ENCODE measurements at regions not wholly inside any gene's neighbourhood (a gene's known extent, or its start where the extent isn't known, plus 50 kb on each side); places are given as distances from the start of the nearest gene placed in this dataset.

DNA sequence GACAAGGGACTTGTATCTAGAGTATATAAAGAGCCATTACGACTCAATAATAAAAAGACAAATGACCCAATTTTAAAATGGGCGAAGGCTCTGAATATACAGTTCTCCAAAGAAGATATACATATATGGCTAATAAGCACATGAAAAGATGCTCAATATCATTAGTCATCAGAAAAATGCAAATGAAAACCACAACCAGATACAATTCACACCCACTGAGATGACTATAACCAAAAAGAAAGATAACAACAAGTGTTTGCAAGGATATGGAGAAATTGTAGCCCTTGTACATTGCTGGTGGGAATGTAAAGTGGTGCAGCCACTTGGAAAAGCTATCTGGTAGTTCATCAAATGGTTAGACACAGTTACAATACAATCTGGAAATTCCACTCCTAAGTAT, 96.3 kb downstream of the TRIM29 start:
- ATAC-seq (no peak), FAIRE-seq (no peak), DNase-seq (ENCODE audit: low spot score) (no peak)
- no peaks in the 10 kb centered on the region; a peak in 1 of 5 replicates for H3K27me3 ChIP-seq (ENCODE audit: control insufficient read depth in 1 of 2, insufficient read depth in 2 of 2, low read length in 2 of 2)
- in situ Hi-C loops (cut with HindIII; ENCODE audit: extremely low pct_ligation_motif_present, low pct_unique_long_range_greater_than_20kb) (no loop called here), intact Hi-C loops (cut with micrococcal nuclease; ENCODE audit: unreplicated experiment) (no loop called here)
- H3K27ac ChIP-seq (ENCODE audit: extremely low read length, insufficient read depth, low read length): no peak overlapping the region
- BruUV-seq (replicated peaks): no TSS peak
- no peaks in the 10 kb centered on the region for H3K4me1 ChIP-seq (ENCODE audit: insufficient read depth, low read length)
- H3K9me3 ChIP-seq (ENCODE audit: low read length): no peaks in the 10 kb centered on the region
- H3K9ac ChIP-seq (ENCODE audit: insufficient read depth, low read depth, low read length): no peak overlapping the region
- ChIA-PET POLR2A (no interaction called here), CTCF (ENCODE audit: low intra/inter-chr PET ratio, low total read pairs) (no interaction called here)
- no peaks in the 10 kb centered on the region for H4K20me1 ChIP-seq (ENCODE audit: insufficient read depth, low read length)
- WGBS (ENCODE audit: low lambda C conversion rate): 4% methylated on average over 2 of the region's 2 CpGs
- no peaks in the 10 kb centered on the region for H3K36me3 ChIP-seq (replicated peaks in 1 of 2; ENCODE audit: control insufficient read depth in 1 of 2, insufficient read depth in 2 of 2, low read length in 2 of 2)
- H3K4me2 ChIP-seq (ENCODE audit: low read depth, low read length): no peak overlapping the region
- H3K79me2 ChIP-seq (ENCODE audit: insufficient read depth, low read length): no peaks in the 10 kb centered on the region
- TF ChIP-seq ZC3H4 (CRISPR knock-in tag; IDR thresholded peaks at IDR 0.05; ENCODE audit: borderline replicate concordance) (no peak), MAFK (conservative IDR thresholded peaks at IDR 0.05 in 1 of 2, IDR thresholded peaks at IDR 0.05 in 1 of 2; ENCODE audit: low read length in 2 of 2) (peak; percentile 23 to 45; a peak in 3 of 4 replicates)
- no peak overlapping the region for H3K4me3 ChIP-seq (replicated peaks in 1 of 3; ENCODE audit: insufficient read depth in 1 of 3, low read depth in 2 of 3, low read length in 3 of 3)
- H2AFZ ChIP-seq (ENCODE audit: low read length): no peak overlapping the region

DNA sequence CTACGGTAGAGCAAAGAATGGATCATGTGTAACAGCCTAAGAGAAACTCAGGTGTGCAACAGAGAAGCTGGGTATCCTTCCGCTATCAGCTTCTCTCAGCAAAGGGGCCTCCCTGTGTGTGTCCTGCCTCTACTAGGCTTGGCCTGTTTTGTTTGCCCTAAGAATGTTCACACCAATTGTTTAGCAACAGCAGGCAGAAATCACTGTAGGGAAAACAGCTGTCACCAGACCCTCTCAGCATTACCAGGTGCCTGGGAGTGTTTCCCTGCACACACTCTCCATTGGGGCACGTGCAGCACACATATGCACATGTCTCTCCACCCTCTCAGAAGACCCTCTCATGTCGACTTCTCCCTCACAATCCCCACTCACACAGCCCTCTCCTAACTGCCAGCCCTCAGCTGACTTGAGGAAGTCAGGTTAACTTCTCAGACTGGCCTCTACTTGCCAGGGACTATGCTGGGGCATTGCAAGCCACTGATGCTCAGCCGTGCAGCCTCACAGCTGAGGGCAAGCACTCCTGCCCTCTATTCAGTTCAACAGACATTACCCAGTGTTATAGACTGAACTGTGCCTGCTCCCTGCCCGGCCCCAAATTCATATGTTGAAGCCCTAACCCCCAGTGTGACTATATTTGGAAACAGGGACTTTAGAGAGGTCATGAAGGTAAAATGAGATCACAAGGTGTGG, 97.6 kb downstream of the TRIM29 start:
- H3K9ac ChIP-seq (ENCODE audit: insufficient read depth, low read depth, low read length): no peak overlapping the region
- H3K79me2 ChIP-seq (ENCODE audit: insufficient read depth, low read length): no peaks in the 10 kb centered on the region
- ATAC-seq: no peak
- CTCF ChIA-PET (ENCODE audit: low intra/inter-chr PET ratio, low total read pairs): no interaction called here
- in situ Hi-C loops (cut with HindIII; ENCODE audit: extremely low pct_ligation_motif_present, low pct_unique_long_range_greater_than_20kb): no loop called here
- no peak for TF ChIP-seq ZNF383 (CRISPR knock-in tag; IDR thresholded peaks at IDR 0.05; ENCODE audit: borderline replicate concordance)
- TF ChIP-seq, protein P1, sequence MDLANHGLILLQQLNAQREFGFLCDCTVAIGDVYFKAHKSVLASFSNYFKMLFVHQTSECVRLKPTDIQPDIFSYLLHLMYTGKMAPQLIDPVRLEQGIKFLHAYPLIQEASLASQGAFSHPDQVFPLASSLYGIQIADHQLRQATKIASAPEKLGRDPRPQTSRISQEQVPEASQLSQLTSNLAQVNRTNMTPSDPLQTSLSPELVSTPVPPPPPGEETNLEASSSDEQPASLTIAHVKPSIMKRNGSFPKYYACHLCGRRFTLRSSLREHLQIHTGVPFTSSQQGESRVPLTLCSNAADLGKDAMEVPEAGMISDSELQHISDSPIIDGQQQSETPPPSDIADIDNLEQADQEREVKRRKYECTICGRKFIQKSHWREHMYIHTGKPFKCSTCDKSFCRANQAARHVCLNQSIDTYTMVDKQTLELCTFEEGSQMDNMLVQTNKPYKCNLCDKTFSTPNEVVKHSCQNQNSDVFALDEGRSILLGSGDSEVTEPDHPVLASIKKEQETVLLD (CRISPR knock-in tag; IDR thresholded peaks at IDR 0.05; ENCODE audit: low read depth): no peak
- TF ChIP-seq ZNF557 (CRISPR knock-in tag; IDR thresholded peaks at IDR 0.05): no peak
- TF ChIP-seq MTA3 (CRISPR knock-in tag; IDR thresholded peaks at IDR 0.05): no peak
- no peak for TF ChIP-seq SOX13 (IDR thresholded peaks at IDR 0.05)
- no peak for TF ChIP-seq SOX13 (CRISPR knock-in tag; conservative IDR thresholded peaks at IDR 0.05 in 1 of 2, IDR thresholded peaks at IDR 0.05 in 1 of 2)
- TF ChIP-seq STAG1 (CRISPR knock-in tag; IDR thresholded peaks at IDR 0.05): no peak
- TF ChIP-seq, protein P2, sequence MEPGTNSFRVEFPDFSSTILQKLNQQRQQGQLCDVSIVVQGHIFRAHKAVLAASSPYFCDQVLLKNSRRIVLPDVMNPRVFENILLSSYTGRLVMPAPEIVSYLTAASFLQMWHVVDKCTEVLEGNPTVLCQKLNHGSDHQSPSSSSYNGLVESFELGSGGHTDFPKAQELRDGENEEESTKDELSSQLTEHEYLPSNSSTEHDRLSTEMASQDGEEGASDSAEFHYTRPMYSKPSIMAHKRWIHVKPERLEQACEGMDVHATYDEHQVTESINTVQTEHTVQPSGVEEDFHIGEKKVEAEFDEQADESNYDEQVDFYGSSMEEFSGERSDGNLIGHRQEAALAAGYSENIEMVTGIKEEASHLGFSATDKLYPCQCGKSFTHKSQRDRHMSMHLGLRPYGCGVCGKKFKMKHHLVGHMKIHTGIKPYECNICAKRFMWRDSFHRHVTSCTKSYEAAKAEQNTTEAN (CRISPR knock-in tag; conservative IDR thresholded peaks at IDR 0.05): no peak
- no peak for TF ChIP-seq SP1 (IDR thresholded peaks at IDR 0.05)
- no peak for TF ChIP-seq SP1 (CRISPR knock-in tag; IDR thresholded peaks at IDR 0.05)
- no peak for TF ChIP-seq CENPX (CRISPR knock-in tag; IDR thresholded peaks at IDR 0.05)
- H3K36me3 ChIP-seq (replicated peaks in 1 of 2; ENCODE audit: control insufficient read depth in 1 of 2, insufficient read depth in 2 of 2, low read length in 2 of 2): no peaks in the 10 kb centered on the region
- H3K4me1 ChIP-seq (ENCODE audit: insufficient read depth, low read length): no peaks in the 10 kb centered on the region
- no peak overlapping the region for H3K27ac ChIP-seq (ENCODE audit: extremely low read length, insufficient read depth, low read length)
- peaks cover 0 to 2% of the 10 kb centered on the region in 2 experiments; a peak in 1 of 5 replicates for H3K27me3 ChIP-seq (ENCODE audit: control insufficient read depth in 1 of 2, insufficient read depth in 2 of 2, low read length in 2 of 2)
- no TSS peak for BruUV-seq (replicated peaks)
- H3K4me2 ChIP-seq (ENCODE audit: low read depth, low read length): no peak overlapping the region
- 20% methylated on average over 6 of the region's 6 CpGs for WGBS (ENCODE audit: low lambda C conversion rate)
- intact Hi-C loops (cut with micrococcal nuclease; ENCODE audit: unreplicated experiment): no loop called here
- no peaks in the 10 kb centered on the region for H4K20me1 ChIP-seq (ENCODE audit: insufficient read depth, low read length)
- H3K9me3 ChIP-seq (ENCODE audit: low read length): no peaks in the 10 kb centered on the region
- DNase-seq (ENCODE audit: low spot score): no peak
- POLR2A ChIA-PET: no interaction called here
- no peak overlapping the region for H3K4me3 ChIP-seq (replicated peaks in 1 of 3; ENCODE audit: insufficient read depth in 1 of 3, low read depth in 2 of 3, low read length in 3 of 3)
- FAIRE-seq: no peak
- H2AFZ ChIP-seq (ENCODE audit: low read length): no peak overlapping the region

Measured in HepG2 (cell line).